ENCODE measurements at regions not wholly inside any gene's neighbourhood (a gene's known extent, or its start where the extent isn't known, plus 50 kb on each side); places are given as distances from the start of the nearest gene placed in this dataset.

DNA sequence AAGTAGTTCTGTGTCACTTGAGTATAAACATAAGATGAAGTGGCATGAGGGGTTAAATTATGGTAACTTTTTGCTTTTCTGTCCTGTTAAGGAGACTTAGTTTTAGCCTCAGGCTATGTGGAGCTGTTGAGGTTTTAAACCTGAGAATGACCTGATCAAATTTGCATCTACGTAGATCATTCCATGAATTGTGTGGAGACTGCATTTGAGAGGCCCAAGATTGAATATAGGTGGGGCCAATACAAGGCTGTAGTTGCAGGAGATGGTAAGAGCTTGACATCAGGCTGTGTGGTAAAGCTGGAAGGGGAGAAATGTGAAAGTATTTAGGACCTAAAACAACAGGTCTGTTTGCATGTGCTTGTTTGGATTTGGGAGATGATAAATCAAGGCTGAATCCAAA is 249.5 kb downstream of the SLC16A7 start:
- H4K20me1 ChIP-seq (ENCODE audit: low read depth, low read length) = no peaks in the 10 kb centered on the region
- TF ChIP-seq EZH2phosphoT487 (conservative IDR thresholded peaks at IDR 0.05; ENCODE audit: low read length) = no peak

DNA sequence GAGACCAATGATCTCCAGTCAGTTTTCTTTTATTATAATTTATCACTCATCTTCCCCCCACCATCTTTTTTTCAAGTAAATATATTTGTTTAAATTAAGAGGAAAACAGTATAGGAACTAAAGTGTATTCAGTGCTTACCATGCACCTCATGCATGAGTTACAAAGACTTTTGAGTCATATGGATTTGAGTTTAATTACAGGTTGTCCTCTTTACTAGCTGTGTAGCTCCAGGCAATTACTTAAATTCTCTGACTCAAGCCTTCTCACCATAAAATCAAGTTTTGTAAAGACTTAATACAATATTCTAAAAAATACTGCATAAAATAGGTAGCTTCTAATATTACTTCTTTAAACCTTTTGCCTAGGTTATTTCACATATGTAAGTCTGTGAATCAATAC is 251.3 kb downstream of the SLC16A7 start:
- Histone ChIP-seq H3K27ac (ENCODE audit: low read depth, low read length) (no peak overlapping the region), H3K4me3 (ENCODE audit: insufficient read depth, low read length, poor library complexity, severe bottlenecking) (no peak overlapping the region), H3K9me2 (replicated peaks; ENCODE audit: insufficient read depth, low read length) (no peaks in the 10 kb centered on the region), H3K36me3 (ENCODE audit: low read length) (no peaks in the 10 kb centered on the region), H3K4me2 (ENCODE audit: low read depth, low read length, poor library complexity, severe bottlenecking) (no peak overlapping the region), H3K79me2 (ENCODE audit: insufficient read depth, low read length) (no peaks in the 10 kb centered on the region), H4K20me1 (ENCODE audit: low read depth, low read length) (no peaks in the 10 kb centered on the region), H2AFZ (ENCODE audit: low read depth, low read length, severe bottlenecking) (no peak overlapping the region), H3F3A (ENCODE audit: insufficient read depth) (no peaks in the 10 kb centered on the region), H3K9ac (ENCODE audit: low read length) (no peak overlapping the region), H3K27me3 (ENCODE audit: low read length) (no peaks in the 10 kb centered on the region), H3K9me3 (ENCODE audit: insufficient read depth, low read length) (no peaks in the 10 kb centered on the region)
- TF ChIP-seq, protein P1, sequence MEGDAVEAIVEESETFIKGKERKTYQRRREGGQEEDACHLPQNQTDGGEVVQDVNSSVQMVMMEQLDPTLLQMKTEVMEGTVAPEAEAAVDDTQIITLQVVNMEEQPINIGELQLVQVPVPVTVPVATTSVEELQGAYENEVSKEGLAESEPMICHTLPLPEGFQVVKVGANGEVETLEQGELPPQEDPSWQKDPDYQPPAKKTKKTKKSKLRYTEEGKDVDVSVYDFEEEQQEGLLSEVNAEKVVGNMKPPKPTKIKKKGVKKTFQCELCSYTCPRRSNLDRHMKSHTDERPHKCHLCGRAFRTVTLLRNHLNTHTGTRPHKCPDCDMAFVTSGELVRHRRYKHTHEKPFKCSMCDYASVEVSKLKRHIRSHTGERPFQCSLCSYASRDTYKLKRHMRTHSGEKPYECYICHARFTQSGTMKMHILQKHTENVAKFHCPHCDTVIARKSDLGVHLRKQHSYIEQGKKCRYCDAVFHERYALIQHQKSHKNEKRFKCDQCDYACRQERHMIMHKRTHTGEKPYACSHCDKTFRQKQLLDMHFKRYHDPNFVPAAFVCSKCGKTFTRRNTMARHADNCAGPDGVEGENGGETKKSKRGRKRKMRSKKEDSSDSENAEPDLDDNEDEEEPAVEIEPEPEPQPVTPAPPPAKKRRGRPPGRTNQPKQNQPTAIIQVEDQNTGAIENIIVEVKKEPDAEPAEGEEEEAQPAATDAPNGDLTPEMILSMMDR (IDR thresholded peaks at IDR 0.05; ENCODE audit: insufficient read depth, low read length, poor library complexity, severe bottlenecking) = no peak
- no peak for TF ChIP-seq EZH2phosphoT487 (conservative IDR thresholded peaks at IDR 0.05; ENCODE audit: low read length)

More for the DNA sequence above, 249.5 kb downstream of the SLC16A7 start:
- Histone ChIP-seq H3K36me3 (ENCODE audit: low read length) (no peaks in the 10 kb centered on the region), H3K9me2 (replicated peaks; ENCODE audit: insufficient read depth, low read length) (no peaks in the 10 kb centered on the region), H3K79me2 (ENCODE audit: insufficient read depth, low read length) (no peaks in the 10 kb centered on the region), H3K4me2 (ENCODE audit: low read depth, low read length, poor library complexity, severe bottlenecking) (no peak overlapping the region), H3K27ac (ENCODE audit: low read depth, low read length) (no peak overlapping the region), H3K27me3 (ENCODE audit: low read length) (no peaks in the 10 kb centered on the region), H3K9me3 (ENCODE audit: insufficient read depth, low read length) (no peaks in the 10 kb centered on the region), H3F3A (ENCODE audit: insufficient read depth) (no peaks in the 10 kb centered on the region), H3K4me3 (ENCODE audit: insufficient read depth, low read length, poor library complexity, severe bottlenecking) (no peak overlapping the region), H2AFZ (ENCODE audit: low read depth, low read length, severe bottlenecking) (no peak overlapping the region), H3K9ac (ENCODE audit: low read length) (no peak overlapping the region)

DNA sequence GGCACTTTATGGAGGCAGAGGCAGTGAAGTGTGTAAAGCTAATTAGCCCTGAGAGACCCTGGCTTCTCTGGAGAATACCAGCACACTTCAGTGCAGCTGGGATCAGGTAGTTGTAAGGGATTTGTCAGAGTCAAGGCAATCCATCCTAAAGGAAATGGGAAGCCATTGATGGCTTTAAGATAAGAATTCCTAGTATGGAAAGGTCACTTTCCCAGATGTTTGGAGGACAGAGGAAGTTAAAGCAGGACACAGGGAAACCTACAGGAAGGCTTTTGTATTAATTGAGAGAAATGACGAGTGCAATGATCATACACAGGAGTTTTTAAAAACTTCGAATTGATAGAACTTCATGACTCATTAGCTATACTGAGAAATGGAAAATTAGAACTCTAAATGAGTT is 254.4 kb downstream of the SLC16A7 start:
- no peaks in the 10 kb centered on the region for H3K27me3 ChIP-seq (ENCODE audit: low read length)
- H3K9me2 ChIP-seq (replicated peaks; ENCODE audit: insufficient read depth, low read length) = no peaks in the 10 kb centered on the region
- no peak overlapping the region for H2AFZ ChIP-seq (ENCODE audit: low read depth, low read length, severe bottlenecking)

DNA sequence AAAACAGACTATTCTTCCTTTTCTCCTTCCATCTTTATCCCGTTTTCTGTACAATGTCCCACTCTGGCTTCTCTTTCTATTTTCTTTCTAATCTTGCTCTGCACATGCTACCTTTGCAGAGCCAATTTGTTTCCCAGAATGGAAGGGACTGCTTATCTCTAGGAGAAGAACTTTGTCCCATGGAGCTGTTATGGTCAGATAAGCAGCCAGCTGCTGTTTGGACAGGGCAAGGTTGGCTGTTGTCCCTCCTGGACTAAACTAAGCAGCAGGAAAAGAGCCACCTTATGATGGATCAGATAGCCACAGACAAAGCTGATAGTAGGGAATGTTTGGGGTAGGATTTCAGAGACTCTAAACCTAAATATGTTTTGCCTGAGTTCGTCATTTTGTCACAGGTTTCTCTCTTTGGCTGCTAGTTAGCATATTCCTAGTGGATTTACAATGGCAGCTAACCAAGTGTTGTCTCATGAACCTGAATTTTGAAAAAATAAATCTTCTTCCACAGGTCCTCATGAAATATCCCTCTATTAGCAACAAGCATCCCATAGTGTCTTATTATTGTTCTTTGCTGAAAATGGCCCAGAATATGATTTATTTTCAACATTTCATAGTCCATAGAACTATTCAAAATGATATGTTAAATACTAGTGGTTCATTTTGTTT is 262.8 kb downstream of the SLC16A7 start:
- no peaks in the 10 kb centered on the region for H3K9me3 ChIP-seq (ENCODE audit: insufficient read depth, low read length)
- H3K9ac ChIP-seq (ENCODE audit: low read length) = no peak overlapping the region
- no peaks in the 10 kb centered on the region for H3K79me2 ChIP-seq (ENCODE audit: insufficient read depth, low read length)
- no peak overlapping the region for H3K4me2 ChIP-seq (ENCODE audit: low read depth, low read length, poor library complexity, severe bottlenecking)
- no peaks in the 10 kb centered on the region for H4K20me1 ChIP-seq (ENCODE audit: low read depth, low read length)
- no peaks in the 10 kb centered on the region for H3K9me2 ChIP-seq (replicated peaks; ENCODE audit: insufficient read depth, low read length)
- TF ChIP-seq, protein P1 (IDR thresholded peaks at IDR 0.05; ENCODE audit: insufficient read depth, low read length, poor library complexity, severe bottlenecking) = no peak
- no peak for TF ChIP-seq EZH2phosphoT487 (conservative IDR thresholded peaks at IDR 0.05; ENCODE audit: low read length)
- no peak overlapping the region for H2AFZ ChIP-seq (ENCODE audit: low read depth, low read length, severe bottlenecking)
- H3K36me3 ChIP-seq (ENCODE audit: low read length) = no peaks in the 10 kb centered on the region
- no peaks in the 10 kb centered on the region for H3F3A ChIP-seq (ENCODE audit: insufficient read depth)
- H3K27me3 ChIP-seq (ENCODE audit: low read length) = no peaks in the 10 kb centered on the region
- no peak overlapping the region for H3K27ac ChIP-seq (ENCODE audit: low read depth, low read length)
- H3K4me3 ChIP-seq (ENCODE audit: insufficient read depth, low read length, poor library complexity, severe bottlenecking) = no peak overlapping the region

More for the DNA sequence above, 254.4 kb downstream of the SLC16A7 start:
- Histone ChIP-seq H3K9ac (ENCODE audit: low read length) (no peak overlapping the region), H3K4me3 (ENCODE audit: insufficient read depth, low read length, poor library complexity, severe bottlenecking) (no peak overlapping the region), H3K9me3 (ENCODE audit: insufficient read depth, low read length) (no peaks in the 10 kb centered on the region), H3K36me3 (ENCODE audit: low read length) (no peaks in the 10 kb centered on the region), H3F3A (ENCODE audit: insufficient read depth) (no peaks in the 10 kb centered on the region), H4K20me1 (ENCODE audit: low read depth, low read length) (no peaks in the 10 kb centered on the region), H3K4me2 (ENCODE audit: low read depth, low read length, poor library complexity, severe bottlenecking) (no peak overlapping the region), H3K27ac (ENCODE audit: low read depth, low read length) (no peak overlapping the region), H3K79me2 (ENCODE audit: insufficient read depth, low read length) (no peaks in the 10 kb centered on the region)
- TF ChIP-seq, protein P1 (IDR thresholded peaks at IDR 0.05; ENCODE audit: insufficient read depth, low read length, poor library complexity, severe bottlenecking) = no peak
- TF ChIP-seq EZH2phosphoT487 (conservative IDR thresholded peaks at IDR 0.05; ENCODE audit: low read length) = no peak
